CD14-positive monocyte (primary cell): ENCODE measurements at regions not wholly inside any gene's neighbourhood (a gene's known extent, or its start where the extent isn't known, plus 50 kb on each side); places are given as distances from the start of the nearest gene placed in this dataset.

Experiments used
- DNase-seq, 3 donors: peaks; one replicate each; pipeline ENCODE4 v3.0.0-alpha.2; 2011 to 2022
- H2AFZ ChIP-seq: 2 replicates; pipeline ENCODE4 v1.6.0; 2012; ENCODE audit warnings: mild to moderate bottlenecking, low read depth, low read length, inconsistent platforms; ENCODE audit not compliant: insufficient read depth, poor library complexity, severe bottlenecking
- H3K27ac ChIP-seq, 2 donors: 1 replicate in 1 of 2; 2 replicates in 1 of 2; pipeline ENCODE4 v1.5.1; 2012 to 2013; ENCODE audit warnings: low read length in 2 of 2, control low read depth in 1 of 2, inconsistent platforms in 1 of 2, low read depth in 1 of 2, mild to moderate bottlenecking in 1 of 2
- H3K27me3 ChIP-seq, 2 donors: one replicate each; pipeline versions ENCODE4 v1.6.0 to v1.6.1; 2011 to 2013; ENCODE audit warnings: low read length in 2 of 2; ENCODE audit not compliant: control insufficient read depth in 2 of 2, insufficient read depth in 2 of 2
- H3K36me3 ChIP-seq, 2 donors: replicated peaks in 1 of 2; 1 replicate in 1 of 2; 2 replicates in 1 of 2; pipeline versions ENCODE4 v1.5.1 to v1.6.1; 2012 to 2013; ENCODE audit warnings: low read length in 2 of 2, control low read depth in 1 of 2, inconsistent platforms in 1 of 2, mild to moderate bottlenecking in 1 of 2; ENCODE audit not compliant: insufficient read depth in 2 of 2, control insufficient read depth in 1 of 2
- H3K4me1 ChIP-seq, 2 donors: 1 replicate in 1 of 2; 2 replicates in 1 of 2; pipeline versions ENCODE4 v1.5.1 to v1.6.1; 2012 to 2013; ENCODE audit warnings: low read length in 2 of 2, control low read depth in 1 of 2, inconsistent platforms in 1 of 2, mild to moderate bottlenecking in 1 of 2, moderate library complexity in 1 of 2; ENCODE audit not compliant: insufficient read depth in 2 of 2, control insufficient read depth in 1 of 2
- H3K4me2 ChIP-seq: replicated peaks from 2 replicates; pipeline ENCODE3; 2012; ENCODE audit warnings: low read length, moderate library complexity, mild to moderate bottlenecking; ENCODE audit not compliant: poor library complexity, severe bottlenecking; ENCODE audit errors: extremely low read depth
- H3K4me3 ChIP-seq, 3 experiments: fragments of 200-600 bp in 1 of 3; sonication (generic) in 1 of 3; replicated peaks in 1 of 3; 1 replicate in 2 of 3; 2 replicates in 1 of 3; pipeline ENCODE4 v1.5.1; 2011 to 2013; ENCODE audit warnings: low read length in 3 of 3, mild to moderate bottlenecking in 3 of 3, control low read depth in 2 of 3, low read depth in 2 of 3, inconsistent platforms in 1 of 3, moderate library complexity in 1 of 3
- H3K79me2 ChIP-seq: 2 replicates; pipeline ENCODE4 v1.6.0; 2012; ENCODE audit warnings: mild to moderate bottlenecking, control low read depth, inconsistent platforms, low read length, moderate library complexity; ENCODE audit not compliant: insufficient read depth
- H3K9ac ChIP-seq: 2 replicates; pipeline ENCODE4 v1.6.0; 2017; ENCODE audit warnings: low read length, mild to moderate bottlenecking; ENCODE audit not compliant: insufficient read depth, poor library complexity, severe bottlenecking
- H3K9me3 ChIP-seq, 2 donors: replicated peaks in 1 of 2; 1 replicate in 1 of 2; 2 replicates in 1 of 2; pipeline versions ENCODE4 v1.5.1 to v1.6.1; 2012 to 2013; ENCODE audit warnings: low read length in 2 of 2, control low read depth in 1 of 2; ENCODE audit not compliant: control insufficient read depth in 1 of 2, insufficient read depth in 1 of 2
- H4K20me1 ChIP-seq: 2 replicates; pipeline ENCODE4 v1.6.0; 2012; ENCODE audit warnings: mild to moderate bottlenecking, low read length, control low read depth, moderate library complexity; ENCODE audit not compliant: insufficient read depth
- H3K27ac Mint-ChIP-seq, 7 donors: one replicate each; pipeline ENCODE4 v1.8.0; 2020; ENCODE audit warnings: mild to moderate bottlenecking in 7 of 7, mixed read lengths in 7 of 7, moderate library complexity in 6 of 7, inconsistent platforms in 2 of 7
- H3K27me3 Mint-ChIP-seq, 3 donors: one replicate each; pipeline ENCODE4 v1.8.0; 2021 to 2022; ENCODE audit warnings: low read depth in 3 of 3, mild to moderate bottlenecking in 3 of 3, mixed read lengths in 3 of 3, moderate library complexity in 3 of 3, inconsistent platforms in 1 of 3
- H3K36me3 Mint-ChIP-seq, 2 donors: one replicate each; pipeline ENCODE4 v1.8.0; 2020; ENCODE audit warnings: mixed read lengths in 2 of 2, inconsistent platforms in 1 of 2, mild to moderate bottlenecking in 1 of 2
- H3K4me1 Mint-ChIP-seq: one replicate; pipeline ENCODE4 v1.8.0; 2020; ENCODE audit warnings: mild to moderate bottlenecking, mixed read lengths
- H3K4me3 Mint-ChIP-seq, 2 donors: one replicate each; pipeline ENCODE4 v1.8.0; 2020; ENCODE audit warnings: mild to moderate bottlenecking in 2 of 2, mixed read lengths in 2 of 2, moderate library complexity in 1 of 2
- H3K9me3 Mint-ChIP-seq, 7 donors: one replicate each; pipeline ENCODE4 v1.8.0; 2020 to 2022; ENCODE audit warnings: mixed read lengths in 7 of 7, mild to moderate bottlenecking in 6 of 7, moderate library complexity in 6 of 7, inconsistent platforms in 2 of 7
- CTCF ChIP-seq: fragments of 200-600 bp; IDR thresholded peaks from one replicate; pipeline ENCODE4 v1.8.0; 2022; ENCODE audit warnings: antibody characterized with exemption, mild to moderate bottlenecking
- WGBS: methylation state at CpG from one replicate; pipeline ENCODE4 v1.1.5; 2013; ENCODE audit warnings: missing lambda C conversion rate; ENCODE audit not compliant: insufficient coverage; 5-methylcytosine and 5-hydroxymethylcytosine counted together
- intact Hi-C, 2 donors: fragments of 100-400 bp; cut with micrococcal nuclease; formaldehyde crosslinking; loops; one replicate each; pipeline versions ENCODE4 v1.15.0 to v1.15.1; 2023

GRCh38 chr15:98347001-98347400, 301.3 kb upstream of the IGF1R start:
- Histone ChIP-seq H3K4me1 (no peaks in the 10 kb centered on the region), H3K4me3 (no peak overlapping the region), H3K27me3 (no peaks in the 10 kb centered on the region), H3K9me3 (peaks cover 0 to 3% of the 10 kb centered on the region in 2 donors), H2AFZ (no peak overlapping the region), H3K4me2 (no peak overlapping the region), H3K27ac (no peak overlapping the region), H3K36me3 (no peaks in the 10 kb centered on the region), H4K20me1 (no peaks in the 10 kb centered on the region), H3K79me2 (no peaks in the 10 kb centered on the region), H3K9ac (no peak overlapping the region)
- intact Hi-C loops, result no loop called here
- H3K27ac Mint-ChIP-seq, result no peak overlapping the region
- H3K4me1 Mint-ChIP-seq, result no peaks in the 10 kb centered on the region
- TF ChIP-seq CTCF, result no peak
- H3K36me3 Mint-ChIP-seq, result no peaks in the 10 kb centered on the region
- H3K4me3 Mint-ChIP-seq, result no peak overlapping the region
- 65% methylated on average over 6 of the region's 7 CpGs for whole genome bisulfite sequencing
- H3K9me3 Mint-ChIP-seq, result peaks cover 0 to 8% (median 0%) of the 10 kb centered on the region in 7 donors
- DNase-seq, result no peak
- H3K27me3 Mint-ChIP-seq, result peaks cover 0 to 4% (median 3%) of the 10 kb centered on the region in 3 donors

GRCh38 chr15:98347866-98348265, 300.5 kb upstream of the IGF1R start:
- no peaks in the 10 kb centered on the region for H3K27me3 ChIP-seq
- 91% methylated on average over 6 of the region's 7 CpGs for WGBS
- no peaks in the 10 kb centered on the region for H3K4me1 ChIP-seq
- no peak overlapping the region for H3K4me3 Mint-ChIP-seq
- H4K20me1 ChIP-seq, result no peaks in the 10 kb centered on the region
- H3K79me2 ChIP-seq, result no peaks in the 10 kb centered on the region
- no peak overlapping the region for H3K27ac ChIP-seq
- H3K9me3 Mint-ChIP-seq, result peaks cover 0 to 8% (median 0%) of the 10 kb centered on the region in 7 donors
- no peak overlapping the region for H3K9ac ChIP-seq
- H2AFZ ChIP-seq, result no peak overlapping the region
- no peak overlapping the region for H3K4me2 ChIP-seq
- peaks cover 0 to 3% of the 10 kb centered on the region in 2 donors for H3K9me3 ChIP-seq
- no peak for TF ChIP-seq CTCF
- no peaks in the 10 kb centered on the region for H3K36me3 Mint-ChIP-seq
- H3K4me3 ChIP-seq, result no peak overlapping the region
- no peak for DNase-seq
- no peak overlapping the region for H3K27ac Mint-ChIP-seq
- peaks cover 0 to 4% (median 3%) of the 10 kb centered on the region in 3 donors for H3K27me3 Mint-ChIP-seq
- intact Hi-C loops, result no loop called here
- no peaks in the 10 kb centered on the region for H3K36me3 ChIP-seq
- no peaks in the 10 kb centered on the region for H3K4me1 Mint-ChIP-seq
